ENCODE measurements at regions not wholly inside any gene's neighbourhood (a gene's known extent, or its start where the extent isn't known, plus 50 kb on each side); places are given as distances from the start of the nearest gene placed in this dataset.

- no peak for DNase-seq (ENCODE audit: low spot score)
Measured at GRCh38 chr4:152269448-152270191, 266.3 kb downstream of the FBXW7 start.

- DNase-seq (ENCODE audit: low spot score) = no peak
Measured at GRCh38 chr4:152267811-152268210, 268.1 kb downstream of the FBXW7 start.

- DNase-seq (ENCODE audit: low spot score) = no peak
Measured at GRCh38 chr4:152266831-152267480, 268.9 kb downstream of the FBXW7 start.

GRCh38 chr4:152265149-152265621 lies 270.7 kb downstream of the FBXW7 start:
- no peak for DNase-seq (ENCODE audit: low spot score)

- no peak for DNase-seq (ENCODE audit: low spot score)
Measured at GRCh38 chr4:152264106-152264505, 271.8 kb downstream of the FBXW7 start.

GRCh38 chr4:152259866-152260265 lies 276.0 kb downstream of the FBXW7 start:
- DNase-seq (ENCODE audit: low spot score) = peak; percentile 70

GRCh38 chr4:152258804-152259708 lies 276.8 kb downstream of the FBXW7 start:
- no peak for DNase-seq (ENCODE audit: low spot score)

- no peak for DNase-seq (ENCODE audit: low spot score)
Measured at GRCh38 chr4:152258391-152258790, 277.5 kb downstream of the FBXW7 start.

- no peak for DNase-seq (ENCODE audit: low spot score)
Measured at GRCh38 chr4:152257601-152258066, 278.3 kb downstream of the FBXW7 start.

GRCh38 chr4:152256996-152257395 lies 278.9 kb downstream of the FBXW7 start:
- DNase-seq (ENCODE audit: low spot score) = no peak

GRCh38 chr4:152255437-152255836 lies 280.5 kb downstream of the FBXW7 start:
- DNase-seq (ENCODE audit: low spot score) = no peak

- DNase-seq (ENCODE audit: low spot score) = no peak
Measured at GRCh38 chr4:152248347-152248746, 287.5 kb downstream of the FBXW7 start.

- no peak for DNase-seq (ENCODE audit: low spot score)
Measured at GRCh38 chr4:152247271-152247975, 288.5 kb downstream of the FBXW7 start.

- DNase-seq (ENCODE audit: low spot score) = no peak
Measured at GRCh38 chr4:152246659-152247058, 289.2 kb downstream of the FBXW7 start.

GRCh38 chr4:152245680-152246079 lies 290.2 kb downstream of the FBXW7 start:
- no peak for DNase-seq (ENCODE audit: low spot score)

- DNase-seq (ENCODE audit: low spot score) = no peak
Measured at GRCh38 chr4:152244659-152245058, 291.2 kb downstream of the FBXW7 start.

- peak; percentile 21 for DNase-seq (ENCODE audit: low spot score)
Measured at GRCh38 chr4:152243896-152244595, 291.8 kb downstream of the FBXW7 start.

- no peak for DNase-seq (ENCODE audit: low spot score)
Measured at GRCh38 chr4:152243206-152243605, 292.7 kb downstream of the FBXW7 start.

- no peak for DNase-seq (ENCODE audit: low spot score)
Measured at GRCh38 chr4:152240232-152240631, 295.7 kb downstream of the FBXW7 start.

- DNase-seq (ENCODE audit: low spot score) = no peak
Measured at GRCh38 chr4:152239216-152239615, 296.7 kb downstream of the FBXW7 start.

GRCh38 chr4:152236519-152237056 lies 299.3 kb downstream of the FBXW7 start:
- DNase-seq (ENCODE audit: low spot score) = no peak
